Epidermal melanocyte (primary cell): ENCODE measurements at regions not wholly inside any gene's neighbourhood (a gene's known extent, or its start where the extent isn't known, plus 50 kb on each side); places are given as distances from the start of the nearest gene placed in this dataset.
"Not testable (repeated sequence)": the region's sequence is repeated elsewhere in the genome, so short reads cannot be mapped to it uniquely, and the experiment has no call there.

Experiments
- DNase-seq: peaks from one replicate; pipeline ENCODE4 v3.0.0; 2011; ENCODE audit warnings: low spot score; ENCODE audit not compliant: insufficient read length

DNA sequence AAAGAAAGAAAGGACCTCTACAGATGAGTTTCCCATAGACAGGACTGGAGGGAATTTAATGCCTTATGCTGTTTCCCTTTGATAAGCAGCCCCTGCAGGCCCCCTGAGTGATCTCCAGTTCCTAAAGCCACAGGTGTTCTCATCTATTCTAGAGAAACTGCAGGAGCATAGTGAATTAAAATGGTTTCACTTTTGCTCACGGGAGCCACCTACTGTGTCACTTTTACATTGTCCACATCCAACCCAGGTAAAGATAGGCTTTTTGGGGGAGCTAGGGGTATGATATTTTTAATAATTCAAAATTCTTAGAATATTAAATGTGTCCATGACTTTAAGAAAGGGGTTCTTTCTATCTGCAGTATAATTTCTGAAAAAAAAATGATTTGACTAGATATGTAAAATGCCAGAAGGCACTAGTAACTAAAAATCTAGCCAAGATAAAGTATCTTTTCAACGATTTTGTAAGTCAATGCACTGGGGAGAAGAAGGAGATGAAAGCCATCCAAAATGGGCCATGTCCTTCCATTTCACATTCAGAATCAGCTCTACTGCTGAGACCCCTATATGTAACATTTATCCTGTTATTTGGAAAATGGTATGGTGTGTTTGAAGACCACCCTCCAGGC lies 267.3 kb upstream of the DUSP10 start:
- no peak for DNase-seq

DNA sequence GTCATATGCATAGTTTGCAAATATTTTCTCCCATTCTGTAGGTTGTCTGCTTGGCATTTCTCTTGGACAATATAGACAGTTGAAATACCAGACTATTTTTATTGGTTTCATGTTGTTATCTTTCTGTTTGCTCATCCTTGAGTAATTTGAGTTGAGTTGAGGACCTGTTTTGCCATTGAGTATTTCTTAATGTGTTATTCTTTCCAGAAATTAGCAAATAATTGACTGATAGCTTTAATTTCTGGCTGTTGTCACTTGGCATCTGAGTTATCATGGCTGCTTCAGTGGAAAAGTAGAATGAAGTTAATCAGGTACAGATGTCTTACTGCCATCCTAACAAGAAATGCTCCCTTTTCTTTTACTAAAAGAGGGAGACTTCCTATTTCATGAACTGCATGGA lies 264.8 kb upstream of the DUSP10 start:
- no peak for DNase-seq

DNA sequence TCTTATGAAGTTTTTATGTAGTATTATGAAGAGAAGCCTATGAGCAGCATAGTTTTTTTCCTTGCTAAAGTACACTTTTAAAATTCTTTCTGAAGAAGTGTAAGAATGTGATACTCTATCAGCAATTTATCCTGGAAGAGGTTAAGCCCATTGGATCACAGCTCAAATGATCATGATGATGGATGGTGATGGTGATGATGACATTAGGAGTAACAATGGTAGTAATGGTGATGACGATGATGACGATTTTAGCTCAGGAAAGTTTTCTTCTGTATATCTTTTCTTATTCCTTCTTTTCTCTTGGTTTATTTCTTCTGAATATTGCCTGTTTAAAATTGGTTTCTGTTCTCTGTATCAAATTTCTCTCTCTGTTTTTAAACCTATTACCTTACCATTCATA lies 262.9 kb upstream of the DUSP10 start:
- no peak for DNase-seq

DNA sequence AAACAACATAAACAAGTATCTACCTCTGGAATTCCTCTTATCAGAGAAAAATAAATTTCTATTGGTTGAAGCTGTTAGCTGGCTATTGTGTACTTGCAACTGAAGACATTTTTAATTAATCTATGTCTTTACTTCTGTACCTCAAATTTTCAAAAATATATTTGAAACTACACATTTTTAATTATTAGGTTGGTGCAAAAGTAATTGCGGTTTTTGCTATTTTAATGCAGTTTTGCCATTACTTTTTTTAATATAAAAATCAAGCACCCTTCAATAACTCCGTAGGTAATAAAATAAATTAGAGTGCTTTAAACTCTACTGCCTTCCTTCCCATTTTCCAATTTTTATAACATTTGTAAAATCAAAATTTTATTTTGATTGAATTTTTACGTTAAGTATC lies 262.1 kb upstream of the DUSP10 start:
- no peak for DNase-seq

DNA sequence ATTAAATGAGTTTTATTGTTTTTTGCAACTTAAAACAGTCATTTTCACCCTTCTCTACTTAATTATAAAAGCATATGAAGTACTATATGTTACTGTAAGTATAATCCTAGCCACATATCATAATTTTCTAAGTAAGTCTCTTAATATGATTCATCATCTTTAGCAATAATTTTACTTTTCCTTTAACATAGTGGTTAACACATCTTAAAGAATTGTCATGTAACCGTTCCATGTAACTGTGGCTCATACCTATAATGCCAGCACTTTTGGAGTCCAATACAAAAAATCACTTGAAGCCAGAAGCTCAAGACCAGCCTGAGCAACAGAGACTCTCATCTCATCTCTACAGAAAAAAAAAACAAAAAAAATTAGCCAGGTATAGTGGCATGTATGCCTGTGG lies 260.6 kb upstream of the DUSP10 start:
- no peak for DNase-seq

DNA sequence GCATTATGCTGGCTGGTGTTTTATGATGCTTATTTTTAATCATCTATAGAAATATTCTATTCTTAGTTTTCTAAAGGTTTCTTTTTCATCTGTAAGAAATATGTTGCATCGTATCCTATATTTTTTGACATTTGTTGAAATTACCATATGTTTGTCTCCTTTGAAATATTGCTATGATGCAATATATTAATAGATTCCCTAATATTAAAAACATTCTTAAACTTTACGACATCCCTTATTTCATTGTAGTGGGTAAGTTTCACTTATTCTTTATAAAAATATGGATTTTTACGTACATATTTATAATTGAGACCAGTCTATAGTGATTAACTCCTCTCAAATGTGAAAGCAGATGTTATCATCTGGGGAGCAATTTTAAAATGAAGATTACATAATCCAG lies 258.2 kb upstream of the DUSP10 start:
- no peak for DNase-seq

DNA sequence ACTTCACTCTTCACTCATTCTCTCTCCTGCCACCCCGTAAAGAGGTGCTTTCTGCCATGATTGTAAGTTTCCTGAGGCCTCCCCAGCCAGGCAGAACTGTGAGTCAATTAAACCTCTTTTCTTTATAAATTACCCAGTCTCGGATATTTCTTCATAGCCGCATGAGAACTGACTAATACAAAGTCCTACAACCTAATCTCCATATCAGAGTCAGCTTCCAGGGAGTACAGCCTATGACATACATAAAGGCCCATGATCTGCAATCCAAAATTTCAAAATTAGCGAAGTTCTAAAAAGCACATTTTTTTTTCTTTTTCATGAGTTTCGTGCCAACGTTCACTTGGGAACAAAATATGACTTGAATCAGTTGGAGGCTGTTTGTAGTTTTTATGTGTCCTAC lies 256.9 kb upstream of the DUSP10 start:
- DNase-seq: no peak

DNA sequence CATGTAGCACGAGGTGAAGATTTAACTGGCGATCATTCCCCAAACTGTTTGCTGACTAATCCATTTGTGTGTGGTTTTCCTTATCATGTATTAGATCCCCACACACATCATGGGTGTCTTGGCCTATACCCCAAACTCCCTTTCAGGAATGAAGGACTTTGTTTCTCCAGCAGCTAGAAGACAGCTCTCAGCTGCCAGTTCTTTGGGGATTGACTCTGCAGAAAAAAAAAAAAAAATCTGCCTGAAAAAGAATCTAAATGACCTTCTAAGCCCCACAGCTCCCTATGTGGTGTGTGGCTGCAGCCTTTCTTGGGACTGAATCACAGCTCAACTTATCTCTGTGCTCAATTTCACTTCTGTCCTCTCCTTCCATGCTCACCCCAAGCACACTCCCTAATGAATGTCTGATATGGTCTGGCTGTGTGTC lies 256.3 kb upstream of the DUSP10 start:
- DNase-seq: no peak

DNA sequence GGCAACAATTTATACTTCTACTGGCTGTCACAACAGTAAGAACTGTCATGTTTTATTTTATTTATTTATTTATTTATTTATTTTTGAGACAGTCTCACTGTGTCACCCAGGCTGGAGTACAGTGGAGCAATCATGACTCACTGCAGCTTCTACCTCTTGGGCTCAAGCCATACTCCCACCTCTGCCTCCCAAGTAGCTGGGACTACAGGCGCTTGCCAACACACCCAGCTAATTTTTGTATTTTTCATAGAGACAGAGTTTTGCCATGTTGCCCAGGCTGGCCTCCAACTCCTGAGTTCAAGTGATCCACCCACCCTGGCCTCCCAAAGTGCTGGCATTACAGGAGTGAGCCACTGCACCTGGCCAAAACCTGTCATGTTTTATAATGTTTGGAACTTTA lies 255.1 kb upstream of the DUSP10 start:
- DNase-seq: not testable (repeated sequence)

DNA sequence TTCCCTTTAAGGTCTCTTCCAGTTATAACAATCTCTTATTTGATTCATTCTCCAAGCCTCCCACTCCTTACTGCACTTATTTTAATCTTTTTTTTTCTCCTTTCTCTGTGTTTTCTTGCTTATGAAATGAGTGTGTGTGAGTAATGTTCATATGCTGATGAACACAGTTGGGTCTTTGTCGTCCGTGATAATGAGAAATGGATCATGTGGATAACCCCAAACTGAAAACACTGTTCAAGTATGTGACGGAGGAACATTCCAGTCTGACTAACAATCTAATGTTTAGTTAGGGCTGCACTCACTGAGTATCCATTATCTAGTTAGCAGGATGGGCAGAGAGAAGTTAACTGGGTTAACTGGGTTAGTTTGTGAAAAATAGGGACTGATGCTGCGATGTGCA lies 253.1 kb upstream of the DUSP10 start:
- no peak for DNase-seq

DNA sequence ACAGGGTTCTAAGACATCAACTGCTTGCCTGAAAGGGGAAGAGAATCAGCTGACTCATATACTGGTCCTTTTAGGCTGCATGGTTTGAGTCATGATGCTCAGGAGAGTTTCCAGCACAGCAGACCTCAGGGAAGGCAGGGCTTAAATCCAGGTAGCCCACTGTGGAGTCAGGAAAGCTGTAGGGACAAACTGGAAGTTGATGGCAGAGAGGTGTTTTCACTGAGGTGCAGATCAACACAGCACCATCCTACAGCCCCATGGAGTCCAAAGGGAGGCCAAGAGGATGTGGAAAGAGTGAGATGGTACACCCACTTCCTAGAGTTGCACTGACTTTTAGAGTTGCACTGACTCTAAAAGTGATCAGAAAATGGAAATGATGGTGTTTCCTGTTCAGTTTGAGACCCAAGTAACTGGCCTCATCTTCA lies 252.4 kb upstream of the DUSP10 start:
- DNase-seq: no peak

DNA sequence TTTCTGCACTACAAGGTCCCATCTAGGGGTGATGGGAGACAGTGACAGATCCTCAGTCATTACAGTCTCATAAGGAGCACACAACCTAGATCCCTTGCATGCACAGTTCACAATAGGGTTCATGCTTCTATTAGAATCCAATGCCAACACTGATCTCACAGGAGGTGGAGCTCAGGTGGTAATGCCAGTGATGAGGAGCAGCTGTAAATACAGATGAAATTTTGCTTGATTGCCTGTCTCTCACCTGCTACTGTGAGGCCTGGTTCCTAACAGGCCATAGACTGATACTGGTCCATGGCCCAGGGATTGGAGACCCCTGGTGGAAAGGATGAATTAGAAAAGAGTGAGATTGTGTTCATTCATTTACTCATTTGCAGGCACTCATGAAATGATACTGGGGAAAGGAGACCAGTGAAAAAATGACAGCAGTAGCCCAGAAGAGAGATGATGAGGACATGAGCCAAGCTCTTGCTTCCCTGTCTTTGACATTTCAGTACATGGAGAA lies 251.6 kb upstream of the DUSP10 start:
- no peak for DNase-seq

DNA sequence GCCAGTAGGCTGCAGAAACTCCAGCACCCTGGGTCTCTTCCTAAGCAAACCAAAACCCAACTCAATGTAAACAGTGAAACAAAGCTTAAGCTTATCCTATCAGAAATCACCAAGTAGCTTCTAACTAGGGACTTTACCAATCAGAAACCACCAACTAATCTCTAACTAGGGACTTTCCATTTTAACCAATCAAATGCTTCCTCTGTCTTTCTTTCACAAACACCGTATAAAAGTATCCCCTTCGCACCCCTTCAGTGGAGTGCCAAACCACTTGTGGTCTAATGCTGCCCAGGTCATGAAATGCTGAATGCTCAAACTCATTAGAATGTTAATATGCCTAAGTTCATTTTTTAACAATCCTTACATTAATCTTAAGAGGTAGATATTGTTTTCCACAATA lies 250.5 kb upstream of the DUSP10 start:
- no peak for DNase-seq

DNA sequence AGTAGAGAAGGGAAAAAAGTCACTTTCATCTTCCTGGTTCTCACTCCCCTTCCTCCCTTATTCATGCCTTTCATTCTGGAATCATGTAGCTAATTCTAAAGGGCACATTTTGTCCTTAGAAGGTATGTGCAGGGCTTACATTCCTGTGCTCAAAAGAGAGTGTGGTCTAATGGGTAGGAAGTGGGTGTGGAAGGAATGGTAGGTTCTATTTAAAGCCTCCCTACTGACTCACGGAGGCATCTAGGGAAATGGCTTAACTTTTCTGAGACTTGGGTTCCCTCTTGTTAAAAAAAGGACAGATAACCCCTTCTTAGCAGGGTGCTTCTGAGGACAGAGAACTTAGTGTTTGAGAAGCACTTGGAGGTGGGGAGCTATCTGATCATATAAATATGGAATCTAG lies 249.3 kb upstream of the DUSP10 start:
- DNase-seq: no peak

DNA sequence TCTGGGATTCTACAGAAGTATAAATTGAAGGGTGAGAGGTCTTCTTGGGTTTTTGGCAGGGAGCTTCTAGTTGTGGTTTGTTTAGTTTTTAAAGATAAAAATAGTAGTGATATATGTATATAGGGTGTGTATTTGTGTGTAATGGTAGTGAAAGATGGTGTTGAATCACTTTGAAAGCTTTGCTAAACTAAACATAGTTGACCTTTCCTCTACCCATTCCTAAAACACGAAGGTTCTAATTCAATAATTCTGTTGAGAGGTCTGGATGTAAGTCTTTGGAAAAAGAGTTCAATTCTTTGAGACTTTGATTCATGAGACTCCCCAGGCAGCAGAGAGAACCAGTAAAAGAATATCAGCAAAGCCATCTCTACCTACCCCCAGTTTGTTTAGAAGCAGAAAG lies 247.9 kb upstream of the DUSP10 start:
- DNase-seq: no peak

DNA sequence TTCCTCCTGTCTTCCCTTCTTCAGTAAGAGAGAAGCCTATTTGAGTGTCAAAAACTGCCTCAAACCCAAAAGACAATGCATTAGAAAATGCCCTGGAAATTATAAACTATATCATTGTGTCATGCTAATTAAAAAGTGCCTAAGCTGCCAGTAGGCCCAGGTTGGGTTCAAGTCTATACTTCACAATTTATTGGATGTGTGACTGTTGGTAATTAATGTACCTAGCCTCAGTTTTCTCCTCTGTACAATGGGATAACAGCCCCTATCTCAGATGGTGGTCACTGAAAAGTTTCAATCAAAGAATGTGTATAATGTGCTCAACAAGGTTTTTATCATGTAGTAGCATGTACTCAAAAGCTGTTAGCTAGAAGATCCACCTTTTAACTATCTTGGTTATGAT lies 246.9 kb upstream of the DUSP10 start:
- no peak for DNase-seq

DNA sequence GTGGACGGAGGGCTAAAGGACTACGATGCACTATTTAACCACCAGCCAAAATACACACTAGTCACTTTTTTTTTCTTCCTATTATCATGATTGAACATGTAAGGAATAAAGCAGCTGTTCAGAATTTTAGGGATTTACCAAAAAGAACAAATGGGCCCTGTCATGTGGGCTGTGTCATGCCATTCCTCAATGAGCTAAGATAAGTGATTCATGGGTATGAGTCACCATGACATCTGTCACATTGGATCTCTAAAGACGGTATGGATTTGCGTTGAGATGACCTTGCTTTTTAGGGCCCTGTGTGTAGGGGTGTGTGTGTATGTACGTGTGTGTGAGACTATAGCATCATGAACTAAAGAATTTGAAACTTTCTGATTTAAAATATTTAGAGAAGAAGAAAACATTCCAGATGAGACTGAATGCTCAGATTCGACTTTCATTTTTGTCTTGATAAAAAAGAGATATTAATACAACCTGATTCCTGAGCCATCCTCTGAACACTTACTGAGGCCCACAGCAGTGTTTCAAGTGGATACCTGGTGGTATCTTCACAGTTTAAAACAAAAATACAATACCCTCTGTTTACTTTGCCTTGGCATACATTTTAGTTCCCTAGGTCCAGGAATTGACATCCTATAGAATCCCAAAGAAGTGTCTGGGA lies 246.1 kb upstream of the DUSP10 start:
- no peak for DNase-seq

DNA sequence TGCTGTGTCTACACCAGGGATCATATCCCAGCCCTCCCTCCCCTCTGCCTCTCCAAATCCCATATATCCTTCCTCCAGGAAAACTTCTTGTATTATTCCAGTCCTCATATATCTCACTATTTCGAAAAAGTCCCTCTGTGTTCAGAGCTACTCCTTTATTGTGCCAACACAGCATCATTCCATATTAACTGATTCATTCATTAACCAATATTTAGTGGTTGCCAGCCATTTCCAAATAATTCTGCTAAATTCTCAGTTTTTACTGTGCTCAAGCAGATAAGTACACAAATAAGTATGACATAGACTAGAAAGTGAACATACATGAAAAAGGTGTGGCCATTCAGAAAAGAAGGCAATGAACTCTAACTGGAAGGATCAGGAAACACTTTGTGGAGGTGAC lies 241.6 kb upstream of the DUSP10 start:
- no peak for DNase-seq

DNA sequence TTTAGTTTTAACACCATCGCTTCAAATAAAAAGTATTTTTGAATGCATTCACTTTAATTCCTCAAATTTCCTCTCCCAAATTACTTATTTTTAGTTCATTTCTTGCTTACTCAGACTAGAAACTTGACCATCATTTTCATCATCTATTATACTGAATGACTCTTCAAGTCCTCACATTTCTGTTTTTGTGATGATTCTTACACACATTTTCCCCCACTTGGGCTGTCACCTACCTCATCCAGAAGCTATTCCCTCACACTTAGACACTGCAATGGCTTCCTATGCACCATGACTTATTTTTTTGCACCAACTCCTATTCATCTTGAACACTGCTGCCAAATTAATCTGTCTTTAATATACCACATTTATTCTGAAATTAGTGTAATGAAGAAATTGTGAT lies 239.6 kb upstream of the DUSP10 start:
- no peak for DNase-seq

DNA sequence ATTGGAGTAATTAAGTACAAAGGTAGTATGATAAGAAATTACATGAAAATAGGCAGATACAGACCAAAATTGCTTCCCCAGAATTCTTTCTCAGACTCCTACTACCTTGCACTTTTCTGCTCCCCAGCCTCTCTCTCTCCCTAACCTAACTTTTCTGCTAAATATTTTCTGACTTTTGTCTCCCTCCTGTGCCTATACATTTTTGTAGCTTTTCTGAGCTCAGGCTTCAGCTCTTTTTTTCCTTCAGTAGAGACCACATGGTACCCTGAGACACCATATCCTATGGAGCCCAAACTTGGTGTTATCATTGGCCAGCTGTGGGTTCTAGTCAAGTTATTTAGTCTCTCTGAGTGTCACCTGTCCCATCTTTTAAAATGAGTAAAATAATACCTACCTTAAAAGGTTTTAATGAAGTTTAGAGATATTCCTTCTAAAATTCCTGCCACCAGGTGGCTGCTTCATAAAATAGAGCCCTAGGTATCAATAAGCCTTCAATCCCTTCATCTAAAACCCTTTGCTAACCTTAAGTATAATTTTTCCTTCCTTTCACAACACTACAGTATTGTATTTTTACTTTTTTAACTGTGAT lies 237.6 kb upstream of the DUSP10 start:
- DNase-seq: no peak

DNA sequence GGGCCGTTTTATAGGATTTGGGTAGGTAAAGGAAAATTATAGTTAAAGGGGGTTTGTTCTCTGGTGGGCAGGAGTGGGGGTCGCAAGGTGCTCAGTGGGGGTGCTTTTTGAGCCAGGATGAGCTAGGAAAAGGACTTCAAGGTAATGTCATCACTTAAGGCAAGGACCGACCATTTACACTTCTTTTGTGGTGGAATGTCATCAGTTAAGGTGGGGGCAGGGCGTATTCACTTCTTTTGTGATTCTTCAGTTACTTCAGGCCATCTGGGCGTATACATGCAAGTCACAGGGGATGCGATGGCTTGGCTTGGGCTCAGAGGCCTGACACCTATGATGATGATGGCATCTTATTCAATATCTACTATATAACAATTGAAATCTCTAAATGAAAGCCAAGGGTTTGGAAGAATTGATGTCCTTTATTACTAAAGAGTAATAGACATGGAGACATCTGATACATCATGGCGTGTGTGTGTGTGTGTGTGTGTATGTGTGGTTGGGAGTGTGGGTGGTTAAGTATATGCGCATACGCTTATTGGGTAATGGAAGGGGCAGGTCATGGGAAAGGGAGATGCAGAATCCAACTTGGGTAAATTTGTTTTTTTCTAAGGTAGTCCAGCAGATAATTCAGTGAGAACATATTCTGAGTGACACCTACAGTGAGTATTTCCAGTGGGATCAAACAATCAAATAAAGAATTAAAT lies 236.9 kb upstream of the DUSP10 start:
- not testable (repeated sequence) for DNase-seq

DNA sequence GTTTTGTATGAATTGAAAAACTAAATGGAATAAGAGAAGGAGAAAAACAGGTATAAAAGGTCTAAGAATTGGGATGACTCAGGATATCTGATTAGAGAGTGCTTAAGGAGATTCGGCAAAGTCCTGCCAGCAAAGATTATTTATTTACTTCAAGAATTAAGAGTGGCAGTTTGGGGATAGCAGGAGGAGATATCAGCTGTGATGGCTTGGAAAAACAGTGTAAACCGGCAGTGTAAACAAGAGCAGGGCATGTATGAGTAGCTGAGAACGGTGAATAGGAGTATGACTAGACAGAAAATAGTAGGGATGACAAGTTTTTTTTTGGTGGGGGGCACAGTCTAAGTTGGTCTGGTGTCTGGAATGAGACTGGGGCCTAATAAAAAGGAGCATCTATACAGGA lies 231.9 kb upstream of the DUSP10 start:
- not testable (repeated sequence) for DNase-seq
